Adrenal gland (tissue), 5 donors: ENCODE measurements at regions not wholly inside any gene's neighbourhood (a gene's known extent, or its start where the extent isn't known, plus 50 kb on each side); places are given as distances from the start of the nearest gene placed in this dataset.

Experiments used
- CTCF ChIP-seq, 6 experiments: fragments of 450-650 bp in 4 of 6; fragments of 200-600 bp in 2 of 6; sonication (generic) in 1 of 6; IDR thresholded peaks; 1 replicate in 5 of 6; 2 replicates in 1 of 6; pipeline versions ENCODE4 v1.5.1 to v1.8.0; 2016 to 2021; ENCODE audit warnings: antibody characterized with exemption in 6 of 6, mild to moderate bottlenecking in 2 of 6, moderate library complexity in 1 of 6
- POLR2A ChIP-seq, 2 donors: fragments of 450-650 bp; IDR thresholded peaks; one replicate each; pipeline ENCODE4 v1.6.1; 2017; ENCODE audit warnings: antibody characterized with exemption in 2 of 2, mild to moderate bottlenecking in 2 of 2, moderate library complexity in 1 of 2
- donor health status: DM: no; HTN: no; CAD: no.

- TF ChIP-seq CTCF (IDR thresholded peaks at IDR 0.05) = no peak
- no peak for TF ChIP-seq POLR2A (IDR thresholded peaks at IDR 0.05)
Observed at GRCh38 chr13:44165889-44166496, 207.6 kb upstream of the SERP2 start.
